ENCODE measurements at regions not wholly inside any gene's neighbourhood (a gene's known extent, or its start where the extent isn't known, plus 50 kb on each side); places are given as distances from the start of the nearest gene placed in this dataset.
A peak's percentile ranks its signal among the peaks of the same experiment; 100 is the strongest.

- peak; percentile 34 for DNase-seq
Measured at GRCh38 chr7:8380130-8380529, 53.3 kb upstream of the NXPH1 start.

- no peak for DNase-seq
Measured at GRCh38 chr7:8382004-8382730, 51.2 kb upstream of the NXPH1 start.

All from NCI-H345 (cell line).